Epidermal melanocyte (primary cell): ENCODE measurements at regions not wholly inside any gene's neighbourhood (a gene's known extent, or its start where the extent isn't known, plus 50 kb on each side); places are given as distances from the start of the nearest gene placed in this dataset.
"Not testable (repeated sequence)": the region's sequence is repeated elsewhere in the genome, so short reads cannot be mapped to it uniquely, and the experiment has no call there.

ENCODE experiments used
- DNase-seq: peaks from one replicate; pipeline ENCODE4 v3.0.0; 2011; ENCODE audit warnings: low spot score; ENCODE audit not compliant: insufficient read length

- DNase-seq = no peak
Observed at GRCh38 chr17:59493867-59494266, 71.5 kb upstream of the DHX40 start.

DNA sequence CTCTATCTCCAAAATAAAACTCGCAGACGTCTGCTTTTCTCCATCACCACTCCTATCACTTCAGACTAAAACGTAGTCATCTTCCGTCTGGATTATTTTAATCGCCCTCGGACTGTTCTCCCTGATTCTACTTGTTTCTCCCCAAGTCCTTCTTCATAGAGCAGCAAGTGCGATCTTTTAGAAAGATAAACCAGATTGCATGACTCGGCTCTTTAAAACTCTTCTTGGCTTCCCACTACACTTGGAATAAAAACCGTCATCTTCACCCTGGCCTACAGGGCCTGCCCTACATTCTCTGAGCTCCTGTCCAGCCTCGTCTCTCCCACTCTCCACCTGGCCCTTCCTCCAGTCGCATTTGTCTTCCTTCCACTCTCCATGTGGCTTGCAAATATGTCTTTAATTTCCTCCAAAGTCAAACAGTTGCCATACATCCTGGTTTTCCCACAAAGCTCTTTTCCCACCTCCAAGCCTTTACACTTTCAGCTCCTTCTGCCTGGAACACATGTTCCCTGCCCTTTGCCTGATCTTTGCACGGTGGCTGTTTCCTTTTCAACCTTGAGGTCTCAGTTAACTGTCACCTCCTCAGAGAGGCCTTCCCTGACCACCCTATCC is 70.5 kb upstream of the DHX40 start:
- DNase-seq = no peak

GRCh38 chr17:59496178-59496577 is 69.2 kb upstream of the DHX40 start:
- no peak for DNase-seq

- no peak for DNase-seq
Observed at GRCh38 chr17:59498530-59499307, 66.7 kb upstream of the DHX40 start.

GRCh38 chr17:59500086-59500655 is 65.2 kb upstream of the DHX40 start:
- not testable (repeated sequence) for DNase-seq

DNA sequence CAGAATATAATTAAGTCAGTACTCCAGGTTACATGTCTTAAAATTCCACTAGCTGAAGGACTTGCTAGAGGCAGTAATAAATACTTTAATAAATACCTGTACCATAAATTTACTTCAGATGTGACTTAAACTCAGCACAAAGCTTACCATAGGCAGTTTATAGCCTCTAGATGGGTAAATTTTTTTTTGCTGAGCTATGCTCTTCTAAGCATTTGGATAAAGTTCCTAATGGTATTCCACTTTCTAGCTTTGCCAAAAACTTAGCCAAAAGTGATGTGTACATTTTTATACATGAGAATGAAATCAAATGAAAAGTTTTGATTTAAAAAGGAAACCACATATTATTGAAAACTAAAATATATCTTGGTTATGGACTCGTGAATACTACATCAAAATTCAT is 63.7 kb upstream of the DHX40 start:
- DNase-seq = no peak

- no peak for DNase-seq
Observed at GRCh38 chr17:59502800-59503199, 62.6 kb upstream of the DHX40 start.

DNA sequence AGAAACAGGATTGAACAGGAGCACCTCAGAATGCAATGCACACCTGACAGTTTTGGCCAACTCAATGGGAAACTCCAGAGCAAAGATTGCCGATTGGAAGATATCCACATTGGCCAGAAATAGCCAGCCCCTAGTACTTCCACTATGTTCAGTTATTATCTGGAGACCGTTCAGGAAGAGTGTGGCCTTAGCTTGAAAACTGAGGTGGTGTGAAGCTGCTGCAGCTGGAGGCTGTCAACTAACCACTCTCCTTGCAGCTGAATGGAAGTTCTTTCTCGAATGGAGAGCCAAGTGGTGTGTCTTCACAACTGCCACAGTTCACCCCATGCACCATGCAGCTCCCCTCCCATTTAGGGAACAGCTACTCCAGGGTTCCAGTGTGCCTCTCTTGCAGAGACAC is 61.9 kb upstream of the DHX40 start:
- no peak for DNase-seq

GRCh38 chr17:59504821-59505220 is 60.6 kb upstream of the DHX40 start:
- no peak for DNase-seq

- DNase-seq = no peak
Observed at GRCh38 chr17:59505610-59506276, 59.7 kb upstream of the DHX40 start.

- DNase-seq = no peak
Observed at GRCh38 chr17:59506894-59507726, 58.3 kb upstream of the DHX40 start.

GRCh38 chr17:59508999-59509625 is 56.3 kb upstream of the DHX40 start:
- no peak for DNase-seq

- DNase-seq = no peak
Observed at GRCh38 chr17:59510611-59511010, 54.8 kb upstream of the DHX40 start.

DNA sequence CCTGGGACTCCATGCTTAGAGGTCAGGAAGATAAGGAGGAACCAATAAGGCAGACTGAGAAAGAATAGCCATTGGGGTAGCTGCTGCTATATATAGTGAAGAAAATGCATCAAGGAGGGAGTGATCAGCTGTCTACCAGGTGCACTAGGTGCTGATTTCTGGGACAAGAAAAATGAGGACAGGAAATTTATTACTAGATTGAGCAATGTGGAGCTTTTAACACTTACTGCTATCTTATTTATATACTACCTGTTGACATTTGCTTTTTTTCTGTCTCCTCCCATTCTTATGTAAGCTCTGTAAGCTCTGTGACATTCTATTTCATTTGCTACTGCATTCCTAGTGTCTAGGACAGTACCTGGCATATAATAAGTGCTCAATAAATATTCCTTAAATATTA is 53.7 kb upstream of the DHX40 start:
- DNase-seq = no peak

DNA sequence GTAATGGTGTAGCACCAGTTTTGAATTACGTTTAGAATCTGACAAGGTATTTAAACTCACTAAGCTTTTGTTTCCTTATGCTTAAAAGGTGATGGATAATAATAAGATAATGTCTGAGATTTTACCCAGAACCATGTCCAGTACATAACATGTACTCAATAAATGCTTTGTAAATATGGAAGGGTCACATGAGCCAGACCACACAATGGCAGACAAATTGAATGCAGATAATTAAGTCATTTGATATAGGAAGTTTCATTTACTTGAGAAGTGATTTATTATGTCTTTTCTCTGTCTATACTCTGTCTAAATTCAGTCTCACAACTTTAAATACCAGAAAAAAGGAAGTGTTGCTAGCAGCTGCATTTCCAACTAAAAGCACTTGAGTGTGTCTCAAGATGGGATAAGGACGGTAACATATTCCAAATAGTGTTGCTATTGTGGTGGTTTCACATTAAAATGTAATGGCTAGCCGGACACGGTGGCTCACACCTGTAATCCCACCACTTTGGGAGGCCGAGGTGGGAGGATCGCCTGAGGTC is 52.5 kb upstream of the DHX40 start:
- no peak for DNase-seq

DNA sequence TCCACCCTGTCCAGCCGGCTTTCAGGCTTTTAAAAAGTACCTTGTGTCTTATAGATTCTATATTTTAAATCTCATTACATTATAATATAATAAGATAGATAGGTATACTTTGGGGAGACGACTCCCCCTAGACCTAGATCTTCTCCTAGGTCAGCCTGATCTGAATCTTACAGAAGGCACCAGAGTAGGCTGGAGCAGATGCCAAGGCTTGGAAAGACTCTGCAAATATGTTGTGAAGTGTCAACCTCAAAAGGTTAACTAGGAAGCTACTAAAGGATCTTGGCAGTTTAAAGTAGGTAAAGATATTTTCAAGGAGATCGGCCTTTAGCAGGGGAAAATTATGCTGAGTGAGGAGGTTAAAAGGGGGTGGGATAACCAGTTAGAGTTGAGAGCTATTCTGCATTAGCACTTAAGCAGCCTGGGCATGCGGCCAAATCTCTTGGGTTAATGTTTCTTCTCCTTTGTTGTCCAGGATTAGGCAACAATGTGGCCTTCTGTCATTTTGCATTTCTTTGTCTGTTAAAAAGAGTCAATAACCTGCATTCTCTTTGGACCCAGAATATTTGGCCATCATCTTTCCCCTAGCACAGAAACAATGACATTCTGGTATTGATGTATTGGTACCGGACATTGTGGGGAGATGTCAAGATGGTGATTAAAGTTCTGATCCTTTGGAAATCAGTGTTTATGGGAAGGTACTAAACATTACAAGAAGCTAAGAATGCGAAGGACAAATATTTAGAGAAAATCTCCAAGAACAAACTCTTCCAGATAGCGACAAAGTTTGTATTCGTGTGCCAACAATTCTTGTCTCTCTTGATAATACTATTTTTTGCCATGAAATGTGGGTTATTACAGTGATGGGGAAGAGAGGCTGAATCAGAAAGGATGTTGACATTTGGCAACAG is 51.2 kb upstream of the DHX40 start:
- peak; percentile 32 for DNase-seq
